Inflammatory macrophage (primary cell): ENCODE measurements at regions not wholly inside any gene's neighbourhood (a gene's known extent, or its start where the extent isn't known, plus 50 kb on each side); places are given as distances from the start of the nearest gene placed in this dataset.
"Not testable (repeated sequence)": the region's sequence is repeated elsewhere in the genome, so short reads cannot be mapped to it uniquely, and the experiment has no call there.

Experiments
- DNase-seq, 2 donors: peaks; one replicate each; pipeline ENCODE4 v3.0.0-alpha.2; 2020 to 2022

DNA sequence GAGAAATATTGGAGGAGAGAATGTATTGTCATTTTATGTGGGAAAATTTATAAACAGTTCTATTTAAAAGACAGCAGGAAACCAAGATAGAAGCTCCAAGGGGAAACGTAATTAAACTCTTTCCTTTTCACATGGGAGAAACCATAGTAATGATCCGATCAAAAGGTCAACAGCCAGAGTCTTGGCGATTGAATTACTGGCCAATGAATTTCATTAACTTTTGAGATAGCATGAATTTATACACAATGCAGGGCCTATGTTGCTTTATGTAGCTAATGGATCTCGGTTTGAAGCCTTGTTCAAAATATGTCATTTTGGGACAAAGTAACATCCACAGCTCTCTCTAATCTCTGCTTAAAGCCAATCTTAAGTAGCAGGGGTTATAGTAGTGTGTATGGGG lies 897.5 kb upstream of the NDST4 start:
- DNase-seq = no peak

DNA sequence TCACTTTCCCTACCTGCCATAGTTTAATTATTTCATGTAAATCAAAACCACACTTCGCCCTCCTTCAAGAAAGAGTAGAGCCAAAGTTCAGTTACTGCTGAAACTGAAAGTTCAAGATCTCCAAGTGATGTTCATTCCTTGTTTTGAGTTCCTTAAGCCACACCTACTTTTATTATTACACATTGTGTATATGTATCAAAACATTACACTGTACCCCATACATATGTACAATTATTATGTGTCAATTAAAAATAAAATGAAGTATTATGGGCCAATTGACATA lies 892.3 kb upstream of the NDST4 start:
- no peak for DNase-seq

DNA sequence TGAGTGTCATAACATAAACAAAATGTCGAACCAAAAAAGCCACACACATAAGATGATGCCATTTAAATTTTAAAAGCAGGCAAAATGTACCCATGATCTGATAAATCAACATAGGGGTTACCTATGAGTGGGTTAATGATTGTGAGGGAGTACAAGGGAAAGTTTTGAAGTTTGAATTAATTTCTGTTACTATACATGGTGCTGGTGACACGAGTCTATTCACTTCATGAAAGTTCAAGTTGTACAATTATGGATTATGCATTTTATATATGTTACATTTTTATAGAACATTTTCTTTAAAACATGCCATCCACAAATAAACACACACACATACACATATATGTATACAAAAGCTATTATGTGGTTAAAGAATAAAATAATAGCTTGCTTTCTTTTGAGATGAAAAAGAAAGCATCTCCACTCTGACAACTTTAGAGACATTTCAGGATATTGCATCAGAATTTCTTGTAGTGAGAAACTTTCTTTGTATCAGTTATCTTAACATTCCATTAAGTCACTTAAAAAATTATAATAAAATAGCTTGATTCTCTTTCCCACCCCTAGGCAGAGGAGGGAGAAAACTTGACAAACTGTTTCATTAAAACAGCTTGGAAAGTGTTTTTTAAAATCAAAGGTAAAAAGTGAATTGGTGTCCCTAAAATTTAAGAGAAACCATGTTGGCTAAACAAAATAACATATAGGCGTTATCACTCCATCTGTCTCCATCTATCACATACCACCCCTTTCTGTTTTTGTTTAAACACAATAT lies 891.8 kb upstream of the NDST4 start:
- DNase-seq = no peak

DNA sequence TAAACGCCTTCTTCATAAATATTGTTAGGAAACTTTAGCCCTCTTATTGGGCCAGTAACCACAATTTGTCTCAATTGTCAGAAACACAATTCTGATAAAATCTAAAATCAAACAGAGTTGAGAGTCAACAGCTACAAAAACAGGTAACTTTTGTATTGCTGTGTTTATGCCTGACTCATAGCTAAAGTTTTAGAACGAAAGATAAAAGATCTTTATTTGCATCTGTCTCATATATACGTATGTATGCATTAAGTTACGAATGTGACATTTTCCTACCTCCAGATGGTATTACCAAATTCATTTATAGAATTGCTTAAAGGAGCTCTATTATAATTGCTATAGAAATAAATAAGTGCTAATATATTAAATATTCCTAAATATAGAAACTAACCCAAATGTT lies 887.9 kb upstream of the NDST4 start:
- DNase-seq = no peak

DNA sequence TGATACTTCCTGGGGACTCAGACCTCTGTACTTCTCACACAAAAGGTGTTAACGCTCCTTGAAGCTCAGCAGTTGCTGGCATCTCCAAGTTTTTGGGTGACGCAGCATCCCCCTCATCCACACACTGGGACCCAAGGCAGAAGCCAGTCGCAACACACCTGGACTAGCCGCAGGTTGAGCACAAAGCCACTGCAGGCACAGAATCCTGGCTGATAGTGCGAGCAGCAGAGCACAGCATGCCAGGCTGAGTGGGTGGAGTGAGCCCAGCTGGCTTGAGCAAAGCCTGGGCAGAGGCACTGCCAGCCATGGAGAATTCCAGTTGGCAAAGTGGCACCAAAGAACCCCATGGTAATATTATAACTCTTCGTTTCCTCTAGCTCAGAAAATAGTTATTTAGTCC lies 873.2 kb upstream of the NDST4 start:
- no peak for DNase-seq

DNA sequence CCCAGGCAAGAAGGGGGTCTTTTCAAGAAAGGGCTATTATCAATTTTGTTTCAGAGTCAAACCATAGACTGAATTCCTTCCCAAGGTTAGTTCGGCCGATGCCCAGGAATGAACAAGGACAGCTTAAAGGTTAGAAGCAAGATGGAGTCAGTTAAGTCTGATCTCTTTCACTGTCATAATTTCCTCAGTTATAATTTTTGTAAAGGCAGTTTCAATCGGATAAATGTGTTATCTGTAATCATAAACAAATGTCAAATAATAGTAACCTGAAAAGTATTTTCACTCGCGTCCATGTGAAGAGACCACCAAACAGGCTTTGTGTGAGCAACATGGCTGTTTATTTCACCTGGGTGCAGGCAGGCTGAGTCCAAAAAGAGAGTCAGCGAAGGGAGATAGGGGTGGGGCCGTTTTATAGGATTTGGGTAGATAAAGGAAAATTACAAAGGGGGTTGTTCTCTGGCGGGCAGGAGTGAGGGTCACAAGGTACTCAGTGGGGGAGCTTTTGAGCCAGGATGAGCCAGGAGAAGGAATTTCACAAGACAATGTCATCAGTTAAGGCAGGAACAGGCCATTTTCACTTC lies 862.1 kb upstream of the NDST4 start:
- not testable (repeated sequence) for DNase-seq

DNA sequence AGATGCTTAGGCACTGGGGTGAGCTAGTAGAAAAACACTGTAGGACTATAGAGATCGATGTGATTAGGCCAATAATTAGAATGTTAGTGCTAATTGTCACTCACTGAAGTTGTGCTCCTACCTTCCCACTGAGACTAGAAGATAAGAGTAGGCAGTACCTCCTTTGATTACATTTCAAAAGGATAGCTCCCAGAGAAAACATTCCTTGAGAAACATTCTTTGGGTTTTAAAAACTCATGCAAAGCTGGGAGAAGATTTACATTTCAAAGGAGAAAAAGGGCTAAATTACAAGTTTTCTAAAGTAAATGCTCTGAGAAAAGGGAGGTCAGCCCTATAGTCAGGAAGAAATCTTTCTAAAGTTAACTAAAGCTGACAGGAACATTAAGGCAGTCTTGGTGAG lies 860.3 kb upstream of the NDST4 start:
- no peak for DNase-seq

DNA sequence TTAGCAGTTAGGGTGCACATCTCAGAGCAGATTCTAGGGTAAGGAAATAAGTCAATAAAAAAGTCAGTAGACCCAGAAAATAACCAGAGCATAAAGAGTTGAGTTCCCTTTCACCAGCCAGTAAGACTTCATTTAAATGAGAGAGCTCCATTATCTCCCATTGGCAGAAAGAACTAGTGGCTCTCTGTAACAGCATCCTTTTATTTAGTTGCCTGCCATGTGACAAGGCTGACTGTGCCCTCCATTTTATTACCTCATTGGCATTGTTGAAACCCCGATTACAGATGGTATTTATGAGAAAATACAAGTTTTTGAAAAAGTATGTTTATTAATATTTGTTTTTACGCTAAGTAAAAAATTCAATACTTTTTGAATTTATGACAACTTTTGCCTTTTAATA lies 859.5 kb upstream of the NDST4 start:
- DNase-seq = no peak

DNA sequence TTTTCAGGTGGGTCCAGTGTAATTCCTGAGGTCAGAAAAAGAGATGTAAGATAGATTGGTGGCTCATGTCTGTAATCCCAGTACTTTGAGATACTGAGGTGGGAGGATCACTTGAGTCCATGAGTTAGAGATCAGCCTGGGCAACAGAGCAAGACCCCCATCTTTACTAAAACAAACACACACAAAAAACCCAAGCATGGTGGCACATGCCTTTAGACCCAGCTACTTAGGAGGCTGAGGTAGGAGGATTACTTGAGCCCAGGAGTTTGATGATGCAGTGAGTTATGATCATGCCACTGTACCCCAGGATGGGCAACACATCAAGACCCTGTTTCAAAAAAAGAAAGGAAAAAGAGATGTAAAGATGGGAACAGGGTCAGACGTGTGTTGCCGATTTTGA lies 857.4 kb upstream of the NDST4 start:
- DNase-seq = no peak

DNA sequence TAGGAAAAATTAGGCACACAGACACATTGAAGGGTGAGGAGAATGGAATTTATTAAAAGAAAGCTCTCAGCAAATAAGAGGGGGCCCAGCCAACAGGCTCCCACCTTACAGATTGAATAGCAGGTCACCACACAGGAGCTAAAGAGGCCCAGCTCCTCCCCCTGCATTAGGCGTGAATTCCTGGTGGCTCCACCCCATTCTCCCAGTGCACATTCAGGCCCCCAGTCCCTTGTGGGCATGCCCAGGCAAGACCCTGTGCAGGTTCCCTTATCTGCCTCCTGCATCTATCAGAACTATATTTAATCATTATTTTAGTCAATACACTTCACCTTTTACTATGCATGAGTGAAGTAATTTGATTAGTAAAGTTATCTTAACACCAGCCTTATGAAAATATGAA lies 856.3 kb upstream of the NDST4 start:
- no peak for DNase-seq

DNA sequence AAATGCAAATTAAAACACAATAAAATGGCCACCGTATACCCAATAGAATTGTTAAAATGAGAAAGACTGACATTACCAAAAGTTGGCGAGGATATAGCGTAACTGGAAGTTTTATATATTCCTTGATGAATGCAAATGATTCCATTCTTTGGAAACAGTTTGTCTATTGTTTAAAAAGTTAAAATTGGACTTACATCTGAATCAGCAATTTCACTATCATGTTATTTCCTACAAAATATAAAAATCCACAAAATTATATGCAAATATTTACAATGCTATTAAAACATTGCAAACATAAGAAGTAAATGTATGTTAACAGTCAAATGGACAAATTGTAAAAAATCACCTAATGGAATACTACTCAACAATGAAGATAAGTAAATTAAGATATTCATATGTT lies 852.2 kb upstream of the NDST4 start:
- no peak for DNase-seq

DNA sequence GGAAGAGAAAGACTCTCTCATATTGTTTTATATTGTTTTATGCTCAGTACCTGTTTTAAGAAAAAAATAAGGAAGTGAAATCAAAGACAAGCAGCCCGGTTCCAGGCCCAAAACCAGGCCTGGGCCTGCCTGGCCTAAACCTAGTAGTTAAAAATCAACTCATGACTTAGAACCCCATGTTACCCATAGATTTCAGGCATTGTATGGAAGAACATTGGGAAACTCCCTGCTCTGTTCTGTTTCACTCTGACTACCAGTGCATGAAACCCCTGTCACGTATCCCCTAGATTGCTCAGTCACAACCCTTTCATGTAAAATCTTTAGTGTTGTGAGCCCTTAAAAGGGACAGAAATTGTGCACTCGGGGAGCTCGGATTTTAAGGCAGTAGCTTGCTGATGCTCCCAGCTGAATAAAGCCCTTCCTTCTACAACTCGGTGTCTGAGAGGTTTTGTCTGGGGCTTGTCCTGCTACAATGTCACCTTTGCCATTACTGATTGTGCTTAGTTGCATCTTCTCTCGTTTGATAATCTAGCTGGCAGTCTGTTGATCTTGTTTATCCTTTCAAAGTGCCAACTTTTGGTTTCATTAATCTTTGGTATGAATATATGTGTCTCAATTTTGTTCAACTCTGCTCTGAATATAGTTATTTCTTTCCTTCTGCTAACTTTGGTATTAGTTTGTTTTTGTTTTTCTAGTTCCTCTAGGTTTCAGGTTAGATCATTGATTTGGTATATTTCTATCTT lies 842.8 kb upstream of the NDST4 start:
- DNase-seq = not testable (repeated sequence)

DNA sequence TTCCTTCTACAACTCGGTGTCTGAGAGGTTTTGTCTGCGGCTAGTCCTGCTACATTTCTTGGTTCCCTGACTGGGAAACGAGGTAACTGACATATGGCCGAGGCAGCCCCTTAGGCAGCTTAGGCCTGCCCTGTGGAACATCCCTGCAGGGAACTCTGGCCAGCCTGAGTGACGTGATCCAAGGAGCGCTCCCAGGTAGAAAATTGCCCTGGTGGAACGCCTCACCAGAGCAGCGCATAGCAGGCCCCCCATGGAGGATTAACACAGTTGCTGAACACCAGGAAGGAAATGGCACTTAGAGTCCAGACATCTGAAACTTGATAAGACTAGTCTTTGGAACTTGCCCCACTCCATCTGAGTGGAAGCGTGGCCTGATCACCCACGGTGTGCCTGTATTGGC lies 837.4 kb upstream of the NDST4 start:
- DNase-seq = no peak

DNA sequence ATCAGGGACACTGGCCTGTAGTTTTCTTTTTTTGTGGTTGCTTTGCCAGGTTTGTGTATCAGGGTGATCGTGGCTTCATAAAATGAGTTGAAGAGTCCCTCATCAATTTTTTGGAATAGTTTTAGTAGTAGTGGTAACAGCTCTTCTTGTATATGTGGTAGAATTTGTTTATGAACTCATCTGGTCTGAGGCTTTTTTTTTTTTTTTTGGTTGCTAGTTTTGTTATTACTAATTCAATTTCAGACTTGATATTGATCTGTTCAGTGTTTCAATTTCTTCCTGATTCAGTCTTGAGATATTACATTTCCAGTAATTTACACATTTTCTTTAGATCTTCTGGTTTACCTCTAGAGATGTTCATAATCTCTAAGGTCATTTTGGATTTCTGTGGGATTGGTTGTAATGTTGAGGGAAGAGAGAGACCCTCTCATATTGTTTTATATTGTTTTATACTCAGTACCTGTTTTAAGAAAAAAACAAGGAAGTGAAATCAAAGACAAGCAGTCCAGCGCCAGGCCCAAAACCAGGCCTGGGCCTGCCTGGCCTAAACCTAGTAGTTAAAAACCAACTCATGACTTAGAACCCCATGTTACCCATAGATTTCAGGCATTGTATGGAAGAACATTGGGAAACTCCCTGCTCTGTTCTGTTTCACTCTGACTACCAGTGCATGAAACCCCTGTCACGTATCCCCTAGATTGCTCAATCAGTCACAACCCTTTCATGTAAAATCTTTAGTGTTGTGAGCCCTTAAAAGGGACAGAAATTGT lies 836.7 kb upstream of the NDST4 start:
- not testable (repeated sequence) for DNase-seq

DNA sequence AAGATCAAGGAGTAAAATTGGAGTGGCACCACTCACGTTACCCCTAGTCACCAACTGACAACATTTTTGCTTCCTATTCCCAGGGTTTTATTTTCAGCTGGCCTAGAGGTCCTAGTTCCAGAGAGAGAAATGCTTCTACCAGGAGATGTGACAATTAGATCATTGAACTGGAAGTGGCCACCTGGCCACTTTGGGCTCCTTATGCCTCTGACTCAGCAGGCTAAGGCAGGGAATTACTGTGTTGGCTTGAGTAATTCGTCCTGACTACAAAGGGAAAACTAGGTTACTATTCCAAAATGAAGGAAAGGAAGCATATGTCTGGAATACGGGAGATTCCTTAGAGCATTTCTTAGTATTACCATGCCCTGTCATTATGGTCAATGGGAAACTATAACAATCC lies 831.6 kb upstream of the NDST4 start:
- DNase-seq = no peak

DNA sequence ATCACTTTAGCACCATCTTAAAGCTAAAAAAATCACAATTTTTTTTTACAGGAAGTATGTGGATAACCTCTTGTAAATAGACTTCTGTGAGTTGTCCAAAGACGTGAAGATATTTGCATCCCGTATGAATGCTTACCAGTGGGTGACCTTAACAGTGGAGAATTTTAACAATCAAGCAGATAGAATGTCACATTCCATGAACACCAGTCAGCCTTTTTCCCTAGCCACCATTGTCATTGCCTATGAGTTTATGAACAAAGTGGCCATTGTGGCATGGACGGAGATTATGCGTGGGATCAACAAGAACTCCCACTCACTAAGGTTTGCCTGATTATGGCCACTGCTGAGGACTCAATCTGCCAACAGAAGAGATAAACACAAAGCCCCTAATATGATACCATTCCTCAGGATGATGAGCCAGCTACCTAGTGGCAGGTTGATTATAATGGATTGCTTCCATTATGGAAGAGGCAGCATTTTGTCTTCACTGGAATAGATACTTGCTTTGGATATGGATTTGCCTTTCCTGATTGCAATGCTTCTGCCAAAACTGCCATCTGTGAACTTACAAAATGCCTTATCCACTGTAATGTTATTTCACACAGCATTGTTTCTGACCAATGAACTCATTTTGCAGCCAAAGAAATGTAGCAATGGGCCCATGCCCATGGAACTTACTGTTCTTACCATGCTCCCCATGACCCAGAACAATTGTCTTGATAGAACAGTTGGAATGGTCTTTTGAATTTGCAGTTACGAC lies 830.9 kb upstream of the NDST4 start:
- no peak for DNase-seq

DNA sequence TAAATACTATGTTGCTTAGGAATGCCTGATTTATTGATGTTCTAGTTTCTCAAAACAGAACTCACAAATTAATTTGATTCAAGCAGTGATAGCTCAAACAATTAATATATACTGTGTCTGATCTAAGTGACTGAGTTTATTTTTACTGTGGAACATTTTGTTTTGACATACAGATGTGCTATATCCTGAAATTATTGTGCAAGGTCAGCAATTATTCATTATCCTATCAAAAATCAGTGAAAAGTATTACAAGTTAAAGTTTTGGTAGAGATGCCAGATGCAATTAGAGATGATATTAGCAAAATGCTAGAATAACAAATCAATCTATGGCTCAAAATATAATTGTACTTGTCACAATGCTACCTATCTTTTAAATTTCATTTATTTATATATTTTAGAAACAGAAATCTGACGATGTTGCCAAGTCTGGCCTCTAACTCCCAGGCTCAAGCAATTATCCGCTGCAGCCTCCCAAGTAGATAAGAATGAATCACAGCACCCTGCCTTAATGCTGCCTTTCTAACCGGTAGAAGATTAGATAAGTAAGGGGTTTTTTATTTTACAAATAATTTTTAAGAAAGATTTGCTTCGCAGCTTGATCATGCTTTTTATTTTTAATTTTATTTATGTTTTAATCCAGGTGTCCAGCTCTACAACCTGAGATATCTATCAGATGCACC lies 825.5 kb upstream of the NDST4 start:
- DNase-seq = no peak

DNA sequence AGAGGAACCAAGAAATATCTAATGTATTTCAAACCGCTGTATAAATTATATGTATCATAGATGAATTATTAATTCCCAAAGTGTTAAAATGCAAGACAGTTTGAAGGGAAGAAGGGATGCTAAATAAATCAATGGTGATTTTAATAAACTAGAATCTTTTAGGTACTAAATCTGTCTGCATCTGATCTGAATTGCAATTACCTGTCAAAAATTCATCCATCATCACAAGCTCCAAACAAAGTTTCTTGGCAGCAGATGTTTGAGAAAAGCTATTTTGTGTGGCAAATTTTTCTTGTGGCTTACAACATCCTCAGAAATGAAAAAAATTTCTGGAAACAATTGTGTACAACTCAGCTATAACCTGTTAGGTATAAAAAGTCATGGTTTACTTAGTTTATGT lies 816.0 kb upstream of the NDST4 start:
- no peak for DNase-seq

DNA sequence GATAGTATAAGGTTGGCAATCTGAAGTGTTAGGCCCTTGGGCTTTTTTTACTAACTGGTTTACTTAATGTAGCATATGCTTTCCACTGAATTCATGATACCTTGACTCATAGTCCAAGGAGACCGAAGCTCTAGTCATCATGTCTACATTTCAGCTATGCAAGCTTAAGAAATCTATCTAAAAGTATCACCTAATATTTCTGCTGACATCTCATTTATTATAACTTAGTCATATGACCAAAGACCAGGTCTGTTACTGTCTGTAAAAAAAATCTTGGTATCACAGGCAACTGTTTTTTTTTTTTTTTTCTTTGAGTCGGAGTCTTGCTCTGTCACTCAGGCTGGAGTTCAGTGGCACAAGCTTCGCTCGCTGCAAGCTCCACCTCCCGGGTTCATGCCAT lies 814.0 kb upstream of the NDST4 start:
- no peak for DNase-seq

DNA sequence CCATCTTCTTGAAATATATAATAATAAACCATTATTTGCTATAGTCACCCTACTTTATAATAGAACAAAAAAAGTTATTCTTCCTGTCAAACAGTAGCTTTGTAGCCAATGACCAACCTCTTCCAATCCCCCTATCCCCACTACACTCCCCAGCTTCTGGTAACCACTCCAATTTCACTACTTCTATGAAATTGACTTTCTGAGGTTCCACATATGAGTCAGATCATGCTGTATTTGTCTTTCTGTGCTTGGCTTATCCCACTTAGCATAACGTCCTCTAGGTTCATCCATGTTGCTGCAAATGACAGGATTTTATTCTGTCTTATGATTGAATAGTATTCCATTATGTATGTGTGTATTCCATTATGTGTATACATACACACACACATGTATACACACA lies 809.7 kb upstream of the NDST4 start:
- DNase-seq = no peak

DNA sequence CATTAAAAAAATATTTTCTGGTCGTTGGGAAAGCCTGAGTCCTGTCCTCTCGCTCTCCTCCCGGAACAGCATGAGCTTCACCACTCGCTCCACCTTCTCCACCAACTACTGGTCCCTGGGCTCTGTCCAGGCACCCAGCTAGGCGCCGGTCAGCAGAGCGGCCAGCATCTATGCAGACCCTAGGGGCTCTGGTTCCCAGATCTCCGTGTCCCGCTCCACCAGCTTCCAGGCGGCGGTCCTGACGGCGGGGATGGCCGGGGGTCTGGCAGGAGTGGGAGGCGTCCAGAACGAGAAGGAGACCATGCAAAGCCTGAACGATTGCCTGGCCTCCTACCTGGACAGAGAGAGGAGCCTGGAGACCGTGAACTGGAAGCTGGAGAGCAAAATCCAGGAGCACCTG lies 807.2 kb upstream of the NDST4 start:
- no peak for DNase-seq

DNA sequence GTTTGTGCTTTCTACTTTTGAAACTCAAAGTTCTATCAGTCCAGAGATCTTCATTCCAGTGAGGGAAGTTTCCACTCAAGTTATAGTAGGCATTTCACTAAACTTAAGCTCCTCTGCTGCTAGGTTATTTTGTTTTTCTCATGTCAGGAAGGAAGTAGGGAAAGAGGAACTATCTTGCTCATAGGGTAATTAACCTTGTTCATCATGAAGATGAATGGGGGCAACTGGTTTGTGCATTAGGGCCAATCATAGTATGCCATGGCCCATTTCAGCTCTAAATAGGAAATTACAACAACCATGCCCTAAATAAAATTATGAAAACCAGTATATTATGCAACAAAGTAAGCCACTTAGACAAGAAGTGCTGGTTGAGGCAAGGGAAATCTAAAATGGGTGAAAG lies 804.7 kb upstream of the NDST4 start:
- DNase-seq = no peak
